Natural killer cell (primary cell): ENCODE measurements at regions not wholly inside any gene's neighbourhood (a gene's known extent, or its start where the extent isn't known, plus 50 kb on each side); places are given as distances from the start of the nearest gene placed in this dataset.
A peak's percentile ranks its signal among the peaks of the same experiment; 100 is the strongest.
"Not testable (repeated sequence)": the region's sequence is repeated elsewhere in the genome, so short reads cannot be mapped to it uniquely, and the experiment has no call there.

Source experiments
- ATAC-seq, 3 donors: fragments of 150-1000 bp in 2 of 3; fragments of 200-7000 bp in 1 of 3; cut with Tn5 transposase; 1 replicate in 1 of 3; 2 replicates in 2 of 3; pipeline ENCODE4 v1.10.0; 2021; ENCODE audit warnings: mild to moderate bottlenecking in 2 of 3, moderate library complexity in 2 of 3
- DNase-seq, 2 donors: peaks; one replicate each; pipeline versions ENCODE4 v3.0.0 to v3.0.0-alpha.2; 2013 to 2021; ENCODE audit warnings: mixed read lengths in 1 of 2
- H3K27ac ChIP-seq: one replicate; pipeline ENCODE4 v1.5.1; 2013; ENCODE audit warnings: mild to moderate bottlenecking, low read length
- H3K27me3 ChIP-seq: one replicate; pipeline ENCODE4 v1.6.1; 2013; ENCODE audit warnings: low read length; ENCODE audit not compliant: control insufficient read depth, insufficient read depth
- H3K36me3 ChIP-seq: one replicate; pipeline ENCODE4 v1.6.1; 2013; ENCODE audit warnings: low read length; ENCODE audit not compliant: control insufficient read depth, insufficient read depth
- H3K4me1 ChIP-seq: one replicate; pipeline ENCODE4 v1.6.1; 2013; ENCODE audit warnings: low read length; ENCODE audit not compliant: control insufficient read depth, insufficient read depth
- H3K4me3 ChIP-seq: one replicate; pipeline ENCODE4 v1.5.1; 2013; ENCODE audit warnings: low read length
- H3K9me3 ChIP-seq: one replicate; pipeline ENCODE4 v1.6.1; 2013; ENCODE audit warnings: low read length; ENCODE audit not compliant: control insufficient read depth, insufficient read depth
- H3K27ac Mint-ChIP-seq, 2 donors: one replicate each; pipeline ENCODE4 v1.8.0; 2022; ENCODE audit warnings: mild to moderate bottlenecking in 2 of 2, mixed read lengths in 2 of 2, moderate library complexity in 1 of 2
- H3K27me3 Mint-ChIP-seq, 2 donors: one replicate each; pipeline ENCODE4 v1.8.0; 2022; ENCODE audit warnings: low read depth in 2 of 2, mixed read lengths in 2 of 2
- H3K36me3 Mint-ChIP-seq: one replicate; pipeline ENCODE4 v1.8.0; 2022; ENCODE audit warnings: mixed read lengths
- H3K4me1 Mint-ChIP-seq, 2 donors: one replicate each; pipeline ENCODE4 v1.8.0; 2022; ENCODE audit warnings: mixed read lengths in 2 of 2
- H3K4me3 Mint-ChIP-seq: one replicate; pipeline ENCODE4 v1.8.0; 2022; ENCODE audit warnings: mild to moderate bottlenecking, moderate library complexity, mixed read lengths
- H3K9me3 Mint-ChIP-seq, 2 donors: one replicate each; pipeline ENCODE4 v1.8.0; 2022; ENCODE audit warnings: mixed read lengths in 2 of 2
- WGBS: methylation state at CpG from one replicate; pipeline ENCODE4 v1.1.7; 2013; ENCODE audit warnings: missing lambda C conversion rate; ENCODE audit not compliant: insufficient coverage; 5-methylcytosine and 5-hydroxymethylcytosine counted together
- intact Hi-C: fragments of 100-400 bp; cut with micrococcal nuclease; formaldehyde crosslinking; loops from one replicate; pipeline ENCODE4 v1.14.2; 2022

GRCh38 chr4:118631321-118632050, 53.7 kb upstream of the METTL14 start:
- peak overlapping the region in 1 of 2 donors; percentile 73 for H3K27ac Mint-ChIP-seq
- H3K27me3 ChIP-seq, intact Hi-C loops, H3K9me3 ChIP-seq, H3K27me3 Mint-ChIP-seq, H3K9me3 Mint-ChIP-seq, H3K4me1 ChIP-seq, H3K4me3 Mint-ChIP-seq, H3K27ac ChIP-seq, H3K36me3 Mint-ChIP-seq, H3K36me3 ChIP-seq, DNase-seq, H3K4me1 Mint-ChIP-seq, H3K4me3 ChIP-seq, ATAC-seq: not testable (repeated sequence)
- WGBS = 98% methylated on average over 11 of the region's 11 CpGs

DNA sequence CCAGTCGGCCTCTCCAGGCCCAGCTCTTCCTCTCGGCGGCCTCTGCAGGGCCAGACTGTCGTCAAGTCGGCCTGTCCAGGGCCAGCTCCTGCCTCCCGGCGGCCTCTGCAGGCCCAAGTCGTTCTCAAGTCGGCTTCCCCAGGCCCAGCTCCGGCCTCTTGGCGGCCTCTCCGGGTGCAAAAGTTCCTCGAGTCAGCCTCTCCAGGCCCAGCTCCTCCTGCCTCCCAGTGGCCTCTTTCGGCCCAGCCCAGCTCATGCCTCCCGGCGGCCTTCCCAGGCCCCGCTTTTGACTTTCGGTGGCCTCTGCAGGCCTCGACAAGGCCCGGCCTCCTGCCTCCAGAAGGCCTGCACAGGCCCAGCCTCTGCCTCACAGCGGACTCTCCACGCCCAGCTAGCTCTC, 51.7 kb upstream of the METTL14 start:
- H3K27me3 ChIP-seq, H3K27me3 Mint-ChIP-seq, H3K9me3 Mint-ChIP-seq, H3K4me1 ChIP-seq, H3K4me3 ChIP-seq, H3K4me1 Mint-ChIP-seq, H3K9me3 ChIP-seq, H3K4me3 Mint-ChIP-seq, ATAC-seq, H3K36me3 Mint-ChIP-seq, H3K36me3 ChIP-seq, DNase-seq, H3K27ac ChIP-seq, intact Hi-C loops: not testable (repeated sequence)
- peak overlapping the region in 1 of 2 donors; percentile 78 for H3K27ac Mint-ChIP-seq
- 96% methylated on average over 20 of the region's 22 CpGs for WGBS

DNA sequence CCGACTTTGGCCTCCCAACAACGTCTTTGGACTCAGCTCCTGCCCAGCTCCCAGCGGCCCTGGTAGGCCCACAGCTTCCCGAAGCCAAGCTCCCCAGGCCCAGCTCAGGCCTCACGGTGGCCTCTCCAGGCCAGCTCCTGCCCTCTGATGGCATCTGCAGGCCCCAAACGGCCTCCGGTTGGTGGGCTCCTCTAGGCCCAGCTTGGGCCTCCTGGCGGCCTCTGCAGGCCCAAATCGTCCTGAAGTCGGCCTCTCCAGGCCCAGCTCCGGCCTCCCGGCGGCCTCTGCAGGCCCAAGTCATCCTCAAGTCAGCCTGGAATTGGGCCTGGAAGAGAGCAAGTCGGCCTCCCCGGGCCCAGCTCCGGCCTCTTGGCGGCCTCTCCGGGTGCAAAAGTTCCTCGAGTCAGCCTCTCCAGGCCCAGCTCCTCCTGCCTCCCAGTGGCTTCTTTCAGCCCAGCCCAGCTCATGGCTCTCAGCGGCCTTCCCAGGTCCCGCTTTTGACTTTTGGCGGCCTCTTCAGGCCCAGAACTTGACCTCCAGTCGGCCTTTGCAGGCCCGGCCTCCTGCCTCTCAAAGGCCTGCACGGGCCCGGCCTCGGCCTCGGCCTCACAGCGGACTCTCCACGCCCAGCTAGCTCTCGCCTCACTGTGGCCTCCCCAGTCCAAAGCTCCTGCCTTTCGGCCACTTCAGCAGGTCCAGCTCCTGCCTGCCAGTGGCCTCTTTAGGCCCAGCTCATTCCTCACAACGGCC, 50.9 kb upstream of the METTL14 start:
- H3K27ac ChIP-seq, H3K9me3 ChIP-seq, H3K9me3 Mint-ChIP-seq, ATAC-seq, DNase-seq, intact Hi-C loops, H3K4me1 Mint-ChIP-seq, H3K27me3 Mint-ChIP-seq, H3K27ac Mint-ChIP-seq, H3K4me3 Mint-ChIP-seq, H3K36me3 ChIP-seq, H3K4me1 ChIP-seq, H3K27me3 ChIP-seq, H3K36me3 Mint-ChIP-seq, H3K4me3 ChIP-seq: not testable (repeated sequence)
- WGBS = 95% methylated on average over 29 of the region's 33 CpGs
